ENCODE measurements at regions not wholly inside any gene's neighbourhood (a gene's known extent, or its start where the extent isn't known, plus 50 kb on each side); places are given as distances from the start of the nearest gene placed in this dataset.
A peak's percentile ranks its signal among the peaks of the same experiment; 100 is the strongest.
"Not testable (repeated sequence)": the region's sequence is repeated elsewhere in the genome, so short reads cannot be mapped to it uniquely, and the experiment has no call there.

DNA sequence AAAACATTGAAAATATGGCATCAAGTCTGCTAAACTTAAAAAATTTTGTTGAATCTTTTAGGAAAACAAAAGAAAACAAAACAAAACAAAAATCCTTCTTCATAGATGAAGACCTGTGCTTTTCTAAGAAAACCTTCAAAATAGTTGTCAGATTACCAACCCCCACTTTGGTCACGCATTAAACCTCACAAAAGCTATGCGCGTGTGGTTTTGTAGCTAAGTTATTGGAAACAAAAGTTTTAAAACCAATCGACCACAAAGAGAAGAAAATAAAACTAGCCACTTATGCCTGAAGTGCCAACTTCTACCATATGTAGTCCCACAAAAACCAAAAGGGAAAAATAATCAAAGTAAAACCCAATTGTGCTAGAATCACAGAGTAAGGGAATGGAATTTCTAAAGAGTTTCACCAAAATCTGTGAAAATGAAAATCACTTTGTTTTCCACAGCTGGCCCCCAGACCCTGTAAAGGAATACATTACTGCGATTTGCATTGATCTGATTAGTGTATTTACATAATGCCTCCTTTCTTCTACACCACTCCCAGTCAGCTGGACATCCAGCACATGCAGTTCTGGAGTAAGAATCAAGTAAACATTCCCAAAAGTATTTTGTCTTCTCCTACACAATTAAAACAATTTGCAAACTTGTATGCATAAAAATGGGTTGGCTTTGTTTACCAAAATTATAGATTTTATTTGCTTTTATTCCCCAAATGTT lies 330.1 kb upstream of the DKK2 start:
- no peaks in the 10 kb centered on the region for H3K27me3 ChIP-seq (ENCODE audit: insufficient read depth, poor library complexity, severe bottlenecking)
- no peak overlapping the region for H3K27ac ChIP-seq (replicated peaks)
- no peak for DNase-seq (ENCODE audit: low read depth in 1 of 2, low spot score in 1 of 2)
- no peak overlapping the region for H3K4me3 ChIP-seq (replicated peaks; ENCODE audit: insufficient read depth, low read length)
- TF ChIP-seq CTCF (IDR thresholded peaks at IDR 0.05; ENCODE audit: insufficient read depth, low read length) (no peak), POLR2AphosphoS5 (IDR thresholded peaks at IDR 0.05; ENCODE audit: low read depth) (no peak), GABPA (IDR thresholded peaks at IDR 0.05; ENCODE audit: low read depth) (no peak), REST (IDR thresholded peaks at IDR 0.05; ENCODE audit: insufficient replicate concordance, low read depth) (no peak), SPI1 (IDR thresholded peaks at IDR 0.05; ENCODE audit: borderline replicate concordance, low read depth) (no peak)

DNA sequence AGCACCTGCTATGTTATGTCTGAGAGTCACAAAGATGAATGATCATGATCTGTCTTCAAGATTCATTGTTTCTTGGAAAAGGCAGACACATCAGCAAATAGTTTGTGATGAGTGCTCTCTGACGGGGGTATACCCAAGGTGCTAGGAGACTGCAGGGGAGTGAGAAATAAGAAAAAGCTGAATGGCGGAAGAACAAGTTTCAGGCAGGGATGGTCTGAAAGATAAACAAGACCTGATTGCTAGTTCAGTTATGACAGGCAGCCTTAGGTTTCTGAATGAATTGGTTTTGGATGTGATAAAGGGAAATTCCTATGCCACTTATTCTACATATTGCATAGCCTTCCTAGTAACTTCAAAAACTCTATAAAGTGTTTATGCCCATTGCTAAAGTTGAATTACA lies 327.0 kb upstream of the DKK2 start:
- DNase-seq (ENCODE audit: low read depth in 1 of 2, low spot score in 1 of 2): no peak
- Histone ChIP-seq H3K4me3 (replicated peaks; ENCODE audit: insufficient read depth, low read length) (no peak overlapping the region), H3K27me3 (ENCODE audit: insufficient read depth, poor library complexity, severe bottlenecking) (no peaks in the 10 kb centered on the region), H3K27ac (replicated peaks) (no peak overlapping the region)
- no peak for TF ChIP-seq POLR2AphosphoS5 (IDR thresholded peaks at IDR 0.05; ENCODE audit: low read depth)

DNA sequence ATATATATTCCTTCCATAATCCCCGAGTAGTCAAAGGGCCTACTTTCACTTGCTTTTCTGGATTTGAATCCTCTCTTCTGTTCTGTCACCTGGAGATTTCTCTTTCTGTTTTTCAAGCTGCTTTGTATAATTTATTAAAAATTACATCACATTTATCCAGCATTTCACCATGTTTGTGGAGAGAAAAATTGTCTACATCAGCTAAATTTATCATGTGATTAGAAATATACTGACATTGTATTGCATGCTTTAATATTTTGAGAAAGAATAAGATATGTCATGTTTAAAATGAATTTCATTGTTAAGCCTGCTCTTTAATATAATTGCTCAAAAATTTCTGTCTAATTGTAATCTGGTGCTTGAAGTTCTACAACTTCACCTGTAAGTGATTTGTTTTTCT lies 323.1 kb upstream of the DKK2 start:
- Histone ChIP-seq H3K27ac (replicated peaks) (no peak overlapping the region), H3K27me3 (ENCODE audit: insufficient read depth, poor library complexity, severe bottlenecking) (no peaks in the 10 kb centered on the region), H3K4me3 (replicated peaks; ENCODE audit: insufficient read depth, low read length) (no peak overlapping the region)
- no peak for DNase-seq (ENCODE audit: low read depth in 1 of 2, low spot score in 1 of 2)
- TF ChIP-seq GABPA (IDR thresholded peaks at IDR 0.05; ENCODE audit: low read depth) (no peak), POLR2AphosphoS5 (IDR thresholded peaks at IDR 0.05; ENCODE audit: low read depth) (no peak), CTCF (IDR thresholded peaks at IDR 0.05; ENCODE audit: insufficient read depth, low read length) (no peak), SPI1 (IDR thresholded peaks at IDR 0.05; ENCODE audit: borderline replicate concordance, low read depth) (no peak)

- not testable (repeated sequence) for H3K27ac ChIP-seq (replicated peaks); H3K27me3 ChIP-seq (ENCODE audit: insufficient read depth, poor library complexity, severe bottlenecking); H3K4me3 ChIP-seq (replicated peaks; ENCODE audit: insufficient read depth, low read length)
- DNase-seq (ENCODE audit: low read depth in 1 of 2, low spot score in 1 of 2): peak in 1 of 2 experiments; percentile 20
- TF ChIP-seq CTCF (IDR thresholded peaks at IDR 0.05; ENCODE audit: insufficient read depth, low read length): peak; percentile 31
Measured at GRCh38 chr4:107354304-107354703, 318.2 kb upstream of the DKK2 start.

DNA sequence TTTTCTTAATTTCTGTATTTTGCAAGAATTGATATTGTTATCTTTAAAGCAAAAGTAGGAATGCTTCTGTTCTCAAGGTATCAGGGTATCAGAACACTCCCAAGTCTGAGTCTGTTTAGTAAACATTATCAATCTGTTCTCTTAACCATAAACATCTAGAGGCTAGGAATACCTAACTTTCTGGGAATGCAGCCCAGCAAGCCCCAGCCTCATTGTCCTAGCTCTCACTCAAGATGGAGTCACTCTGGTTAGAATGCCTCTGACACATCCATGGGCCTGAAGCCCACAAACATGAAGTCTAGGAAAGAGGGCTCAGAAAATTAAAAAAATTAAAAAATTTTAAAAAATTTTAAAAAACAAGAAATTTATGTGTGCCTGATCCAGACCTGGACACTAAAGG lies 315.1 kb upstream of the DKK2 start:
- H3K4me3 ChIP-seq (replicated peaks; ENCODE audit: insufficient read depth, low read length): no peak overlapping the region
- TF ChIP-seq REST (IDR thresholded peaks at IDR 0.05; ENCODE audit: insufficient replicate concordance, low read depth) (no peak), POLR2AphosphoS5 (IDR thresholded peaks at IDR 0.05; ENCODE audit: low read depth) (no peak), SPI1 (IDR thresholded peaks at IDR 0.05; ENCODE audit: borderline replicate concordance, low read depth) (no peak), GABPA (IDR thresholded peaks at IDR 0.05; ENCODE audit: low read depth) (no peak), CTCF (IDR thresholded peaks at IDR 0.05; ENCODE audit: insufficient read depth, low read length) (no peak)
- no peak for DNase-seq (ENCODE audit: low read depth in 1 of 2, low spot score in 1 of 2)

More for the DNA sequence above, 315.1 kb upstream of the DKK2 start:
- Histone ChIP-seq H3K27ac (replicated peaks) (no peak overlapping the region), H3K27me3 (ENCODE audit: insufficient read depth, poor library complexity, severe bottlenecking) (no peaks in the 10 kb centered on the region)
